GM13976 (cell line): ENCODE measurements at regions not wholly inside any gene's neighbourhood (a gene's known extent, or its start where the extent isn't known, plus 50 kb on each side); places are given as distances from the start of the nearest gene placed in this dataset.

Source experiments
- DNase-seq: peaks from one replicate; pipeline ENCODE4 v3.0.0; 2012; ENCODE audit warnings: low spot score
- CTCF ChIP-seq: IDR thresholded peaks from 2 replicates; pipeline ENCODE4 v1.5.1; 2012; ENCODE audit warnings: borderline replicate concordance, mild to moderate bottlenecking; ENCODE audit not compliant: insufficient read depth; ENCODE audit errors: extremely low read depth, missing control alignments, control extremely low read depth
- in situ Hi-C: fragments of 300-500 bp; cut with MboI; formaldehyde crosslinking; loops from one replicate; pipeline ENCODE4 v1.12.0; 2022; ENCODE audit warnings: low sequenced_read_pairs, mixed read lengths, inconsistent platforms; ENCODE audit not compliant: unreplicated experiment

- no peak for DNase-seq
- no peak for TF ChIP-seq CTCF
- in situ Hi-C loops: no loop called here
Measured at GRCh38 chr14:87181288-87181687, 811.7 kb downstream of the GALC start.

- DNase-seq: no peak
- in situ Hi-C loops: no loop called here
- no peak for TF ChIP-seq CTCF
Measured at GRCh38 chr14:87179936-87180335, 813.0 kb downstream of the GALC start.

- TF ChIP-seq CTCF: no peak
- in situ Hi-C loops: no loop called here
Measured at GRCh38 chr14:87178277-87178676, 814.7 kb downstream of the GALC start.

GRCh38 chr14:87175175-87175574, 817.8 kb downstream of the GALC start:
- TF ChIP-seq CTCF: no peak
- in situ Hi-C loops: no loop called here
- DNase-seq: no peak

More at GRCh38 chr14:87178277-87178676, 814.7 kb downstream of the GALC start:
- DNase-seq: no peak

- DNase-seq: no peak
- no peak for TF ChIP-seq CTCF
- in situ Hi-C loops: no loop called here
Measured at GRCh38 chr14:87171141-87171540, 821.8 kb downstream of the GALC start.

- in situ Hi-C loops: no loop called here
- no peak for DNase-seq
- no peak for TF ChIP-seq CTCF
Measured at GRCh38 chr14:87170179-87170578, 822.8 kb downstream of the GALC start.

GRCh38 chr14:87169362-87169761, 823.6 kb downstream of the GALC start:
- DNase-seq: no peak
- no peak for TF ChIP-seq CTCF
- in situ Hi-C loops: no loop called here
